Dendritic cell treated with granulocyte-macrophage colony-stimulating factor and Interleukin-4, amounts not matched to agents 40 ng/mL and 50 ng/mL, for 4 days (primary cell): ENCODE measurements at regions not wholly inside any gene's neighbourhood (a gene's known extent, or its start where the extent isn't known, plus 50 kb on each side); places are given as distances from the start of the nearest gene placed in this dataset.

ENCODE experiments used
- H3K27ac Mint-ChIP-seq: one replicate; pipeline ENCODE4 v1.8.0; 2022; ENCODE audit warnings: mild to moderate bottlenecking, mixed read lengths
- H3K27me3 Mint-ChIP-seq: one replicate; pipeline ENCODE4 v1.8.0; 2022; ENCODE audit warnings: mild to moderate bottlenecking, mixed read lengths
- H3K36me3 Mint-ChIP-seq: one replicate; pipeline ENCODE4 v1.8.0; 2022; ENCODE audit warnings: low read depth, mixed read lengths
- H3K4me1 Mint-ChIP-seq: one replicate; pipeline ENCODE4 v1.8.0; 2022; ENCODE audit warnings: low read depth, mixed read lengths
- H3K4me3 Mint-ChIP-seq: one replicate; pipeline ENCODE4 v1.8.0; 2022; ENCODE audit warnings: mild to moderate bottlenecking, moderate library complexity, mixed read lengths
- H3K9me3 Mint-ChIP-seq: one replicate; pipeline ENCODE4 v1.8.0; 2022; ENCODE audit warnings: mixed read lengths
- intact Hi-C: fragments of 100-400 bp; cut with micrococcal nuclease; formaldehyde crosslinking; loops from one replicate; pipeline ENCODE4 v1.15.0; 2022

GRCh38 chr10:78768041-78768835 lies 300.5 kb upstream of the ZMIZ1 start:
- Mint-ChIP-seq H3K36me3 (no peaks in the 10 kb centered on the region), H3K27me3 (peaks cover 13% of the 10 kb centered on the region), H3K27ac (no peak overlapping the region), H3K4me3 (no peak overlapping the region), H3K9me3 (no peaks in the 10 kb centered on the region), H3K4me1 (peaks cover 51% of the 10 kb centered on the region)
- intact Hi-C loops = no loop called here

- Mint-ChIP-seq H3K9me3 (no peaks in the 10 kb centered on the region), H3K27me3 (peaks cover 13% of the 10 kb centered on the region), H3K36me3 (no peaks in the 10 kb centered on the region), H3K4me3 (no peak overlapping the region), H3K27ac (no peak overlapping the region), H3K4me1 (peaks cover 44% of the 10 kb centered on the region)
- intact Hi-C loops = no loop called here
Measured at GRCh38 chr10:78768876-78769275, 299.9 kb upstream of the ZMIZ1 start.

GRCh38 chr10:78769526-78769925 lies 299.2 kb upstream of the ZMIZ1 start:
- Mint-ChIP-seq H3K36me3 (no peaks in the 10 kb centered on the region), H3K4me1 (peaks cover 38% of the 10 kb centered on the region), H3K27me3 (peaks cover 15% of the 10 kb centered on the region), H3K4me3 (no peak overlapping the region), H3K9me3 (no peaks in the 10 kb centered on the region), H3K27ac (no peak overlapping the region)
- intact Hi-C loops = no loop called here

DNA sequence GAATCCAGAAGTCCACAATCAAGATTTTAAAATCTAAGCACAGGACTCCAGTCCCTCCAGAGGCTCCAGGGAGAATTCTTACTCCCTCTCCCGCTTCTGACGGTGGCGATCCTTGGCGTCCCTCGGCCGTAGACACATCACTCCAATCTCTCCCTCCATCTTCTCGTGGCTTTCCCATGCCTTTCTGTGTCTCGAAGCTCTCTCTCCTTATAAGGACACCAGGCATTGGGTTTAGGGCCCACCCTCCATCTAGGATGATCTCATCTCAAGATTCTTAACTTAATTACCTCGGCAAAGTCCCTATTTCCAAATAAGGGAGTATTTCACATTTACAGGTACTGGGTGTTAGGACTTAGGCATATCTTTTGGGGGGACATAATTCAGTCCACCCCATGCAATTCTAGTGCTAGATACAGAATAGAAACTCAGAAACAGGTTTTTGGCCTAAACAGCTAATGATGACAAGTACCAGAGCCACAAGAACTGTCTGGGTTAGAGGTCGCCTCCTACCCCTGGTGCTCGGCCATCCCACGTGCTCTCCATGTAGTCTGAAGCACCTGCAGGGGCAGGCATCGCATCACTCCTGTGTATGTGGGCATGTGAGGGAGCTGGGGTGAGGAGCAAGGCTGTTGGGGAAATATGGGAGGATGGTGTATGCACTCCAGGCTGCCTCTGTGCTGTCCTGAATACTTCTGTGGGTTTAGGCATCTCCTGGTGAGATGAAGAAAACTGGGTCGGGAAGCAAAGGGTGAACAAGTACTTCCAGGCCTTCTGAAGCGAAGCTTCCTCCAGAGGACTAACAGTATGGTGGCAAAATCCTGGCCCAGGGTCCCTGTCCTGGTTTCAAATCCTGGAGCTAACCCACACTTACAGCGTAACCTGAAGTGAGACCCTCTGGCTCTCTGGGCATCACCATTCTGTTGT lies 298.3 kb upstream of the ZMIZ1 start:
- no peaks in the 10 kb centered on the region for H3K36me3 Mint-ChIP-seq
- intact Hi-C loops = no loop called here
- no peaks in the 10 kb centered on the region for H3K9me3 Mint-ChIP-seq
- H3K4me3 Mint-ChIP-seq = no peak overlapping the region
- H3K4me1 Mint-ChIP-seq = peaks cover 29% of the 10 kb centered on the region
- peaks cover 15% of the 10 kb centered on the region for H3K27me3 Mint-ChIP-seq
- H3K27ac Mint-ChIP-seq = no peak overlapping the region

- intact Hi-C loops = no loop called here
- Mint-ChIP-seq H3K4me3 (no peak overlapping the region), H3K36me3 (no peaks in the 10 kb centered on the region), H3K27me3 (peaks cover 15% of the 10 kb centered on the region), H3K27ac (no peak overlapping the region), H3K9me3 (no peaks in the 10 kb centered on the region), H3K4me1 (peaks cover 22% of the 10 kb centered on the region)
Measured at GRCh38 chr10:78771260-78771659, 297.5 kb upstream of the ZMIZ1 start.

DNA sequence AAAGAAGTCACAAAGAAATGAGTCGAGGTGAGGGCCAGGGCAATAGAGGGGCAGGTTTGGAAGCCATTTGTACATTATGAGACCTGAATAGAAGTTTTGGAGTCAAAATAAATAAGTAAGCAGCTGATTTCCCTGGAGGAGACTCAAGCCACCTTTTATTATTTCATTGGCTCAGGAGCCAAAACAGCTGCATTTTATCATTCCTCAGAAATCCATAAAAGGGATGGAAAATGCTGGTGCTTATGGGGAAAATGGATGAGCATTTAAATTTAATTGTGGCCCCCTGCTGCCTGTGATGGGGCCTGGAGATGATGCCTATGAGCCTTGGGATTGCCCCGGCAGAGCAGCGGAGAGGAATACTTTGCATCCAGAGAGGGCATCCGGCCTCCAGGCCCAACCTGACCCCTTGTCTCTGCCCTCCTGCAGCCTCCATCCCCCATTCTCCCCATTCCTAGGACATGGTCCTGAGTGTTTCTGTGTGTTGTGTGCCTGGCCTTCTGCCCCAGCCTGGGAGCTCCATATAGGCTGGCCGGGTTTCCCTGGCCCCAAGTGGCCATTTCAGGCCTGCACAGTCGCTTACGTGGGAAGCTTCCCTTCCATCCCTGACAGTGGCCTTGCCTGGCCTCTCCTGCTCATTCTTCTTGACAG lies 296.8 kb upstream of the ZMIZ1 start:
- intact Hi-C loops = no loop called here
- no peak overlapping the region for H3K27ac Mint-ChIP-seq
- H3K4me3 Mint-ChIP-seq = no peak overlapping the region
- peaks cover 16% of the 10 kb centered on the region for H3K27me3 Mint-ChIP-seq
- H3K9me3 Mint-ChIP-seq = no peaks in the 10 kb centered on the region
- H3K36me3 Mint-ChIP-seq = no peaks in the 10 kb centered on the region
- peaks cover 28% of the 10 kb centered on the region for H3K4me1 Mint-ChIP-seq

GRCh38 chr10:78772486-78772885 lies 296.3 kb upstream of the ZMIZ1 start:
- intact Hi-C loops = no loop called here
- H3K27me3 Mint-ChIP-seq = peaks cover 21% of the 10 kb centered on the region
- no peaks in the 10 kb centered on the region for H3K9me3 Mint-ChIP-seq
- peaks cover 33% of the 10 kb centered on the region for H3K4me1 Mint-ChIP-seq
- H3K4me3 Mint-ChIP-seq = no peak overlapping the region
- H3K36me3 Mint-ChIP-seq = no peaks in the 10 kb centered on the region
- H3K27ac Mint-ChIP-seq = no peak overlapping the region

GRCh38 chr10:78772986-78773530 lies 295.7 kb upstream of the ZMIZ1 start:
- H3K36me3 Mint-ChIP-seq = no peaks in the 10 kb centered on the region
- intact Hi-C loops = no loop called here
- no peaks in the 10 kb centered on the region for H3K9me3 Mint-ChIP-seq
- peaks cover 26% of the 10 kb centered on the region for H3K27me3 Mint-ChIP-seq
- no peak overlapping the region for H3K4me3 Mint-ChIP-seq
- H3K27ac Mint-ChIP-seq = no peak overlapping the region
- peaks cover 31% of the 10 kb centered on the region for H3K4me1 Mint-ChIP-seq

DNA sequence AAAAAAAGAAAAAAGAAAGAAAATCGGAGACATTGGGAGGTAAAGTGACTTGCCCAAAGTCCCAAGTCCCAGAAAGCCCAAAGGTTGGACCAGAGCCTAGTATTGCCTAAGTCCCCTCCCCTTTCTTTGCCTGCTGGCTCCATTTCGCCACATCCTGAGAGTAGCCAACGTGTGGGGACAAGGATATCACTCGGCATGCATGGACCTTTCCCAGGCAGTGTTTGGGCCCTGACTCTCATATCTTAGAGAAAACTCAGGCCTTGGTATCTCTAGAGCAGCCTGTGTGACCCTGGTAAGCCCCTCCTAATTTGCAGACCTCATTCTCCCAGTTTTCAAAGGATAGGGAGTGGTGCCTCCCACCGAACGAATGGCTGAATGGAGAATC lies 294.2 kb upstream of the ZMIZ1 start:
- intact Hi-C loops = no loop called here

DNA sequence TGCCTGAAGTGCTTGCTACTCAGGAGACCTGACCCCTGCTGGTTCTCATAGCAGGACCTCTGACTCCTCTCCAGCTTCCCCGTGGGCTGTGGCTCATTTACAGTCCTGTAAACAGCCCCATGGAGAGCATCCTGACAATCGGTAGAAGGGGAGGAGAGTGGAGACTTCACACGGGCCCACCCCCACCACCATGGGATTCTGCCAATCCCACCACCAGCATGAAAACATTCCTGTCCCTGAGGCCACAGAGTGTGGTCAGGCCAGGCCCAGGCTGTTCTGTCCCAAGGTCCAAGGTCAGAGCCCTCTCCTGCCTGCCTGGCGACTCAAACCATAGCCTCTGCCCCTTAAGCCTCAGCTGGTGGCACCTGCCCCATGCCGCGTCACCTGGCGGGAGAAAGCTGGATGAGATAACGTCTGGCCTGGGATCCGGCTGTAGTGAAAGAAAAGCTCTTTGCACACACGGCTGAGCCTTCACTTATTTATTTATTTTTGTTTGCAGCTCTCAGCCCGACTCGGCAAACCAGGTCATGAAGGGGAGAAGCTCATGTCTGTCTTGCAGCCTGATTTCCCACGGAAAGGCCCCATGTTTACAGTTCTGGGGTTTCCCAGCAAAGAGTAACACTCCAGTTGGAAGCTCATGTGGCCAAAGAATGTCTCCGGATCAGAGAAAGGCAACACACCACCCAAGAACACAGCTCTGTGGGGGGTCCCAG lies 293.6 kb upstream of the ZMIZ1 start:
- Mint-ChIP-seq H3K4me1 (peaks cover 14% of the 10 kb centered on the region), H3K27ac (no peak overlapping the region), H3K36me3 (no peaks in the 10 kb centered on the region), H3K4me3 (no peak overlapping the region), H3K27me3 (peaks cover 32% of the 10 kb centered on the region), H3K9me3 (no peaks in the 10 kb centered on the region)
- intact Hi-C loops = no loop called here

More for the DNA sequence above, 294.2 kb upstream of the ZMIZ1 start:
- Mint-ChIP-seq H3K4me3 (no peak overlapping the region), H3K27me3 (peaks cover 32% of the 10 kb centered on the region), H3K9me3 (no peaks in the 10 kb centered on the region), H3K27ac (no peak overlapping the region), H3K36me3 (no peaks in the 10 kb centered on the region), H3K4me1 (peaks cover 16% of the 10 kb centered on the region)

DNA sequence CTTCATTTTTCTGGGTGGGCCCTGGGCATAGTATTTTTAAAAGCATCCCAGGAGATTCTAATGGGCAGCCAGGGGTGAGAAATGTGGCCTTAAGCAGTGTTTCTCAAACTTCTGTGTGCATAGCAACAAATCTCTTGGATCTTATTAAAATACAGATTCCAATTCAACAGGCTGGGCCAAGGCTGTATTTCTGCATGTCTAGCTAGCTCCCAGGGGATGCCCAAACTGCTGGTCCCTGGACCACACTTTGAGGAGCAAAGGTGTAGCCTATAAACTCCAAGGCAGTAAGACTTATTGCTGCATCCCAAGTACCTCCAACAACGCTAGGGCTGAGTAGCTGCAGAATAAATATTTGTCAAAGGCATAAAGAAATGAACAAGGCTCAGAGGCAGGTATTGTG lies 292.9 kb upstream of the ZMIZ1 start:
- H3K4me1 Mint-ChIP-seq = peaks cover 14% of the 10 kb centered on the region
- no peak overlapping the region for H3K27ac Mint-ChIP-seq

DNA sequence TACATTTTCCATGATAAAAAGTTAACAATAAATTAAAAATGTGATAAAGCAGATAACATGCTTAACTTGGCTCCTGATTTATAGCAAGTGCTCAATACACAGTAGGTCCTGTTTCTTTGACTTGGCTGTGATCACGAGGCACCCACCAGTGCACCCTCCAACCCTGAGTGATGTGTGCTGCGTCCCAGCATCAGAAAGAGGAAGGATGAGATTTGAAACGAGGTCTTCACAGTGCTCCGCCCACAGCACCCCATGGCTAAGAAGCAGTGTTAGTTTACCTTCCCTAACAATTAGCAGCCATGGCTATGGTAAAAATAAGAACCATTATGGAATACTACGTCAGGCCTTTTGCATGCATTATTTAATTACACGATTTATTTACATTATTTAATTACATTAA lies 292.0 kb upstream of the ZMIZ1 start:
- Mint-ChIP-seq H3K9me3 (no peaks in the 10 kb centered on the region), H3K36me3 (no peaks in the 10 kb centered on the region), H3K27ac (no peak overlapping the region), H3K27me3 (peaks cover 33% of the 10 kb centered on the region), H3K4me3 (no peak overlapping the region), H3K4me1 (peaks cover 14% of the 10 kb centered on the region)
- intact Hi-C loops = no loop called here

More for the DNA sequence above, 292.9 kb upstream of the ZMIZ1 start:
- Mint-ChIP-seq H3K27me3 (peaks cover 32% of the 10 kb centered on the region), H3K4me3 (no peak overlapping the region), H3K36me3 (no peaks in the 10 kb centered on the region), H3K9me3 (no peaks in the 10 kb centered on the region)
- intact Hi-C loops = no loop called here

- peaks cover 33% of the 10 kb centered on the region for H3K27me3 Mint-ChIP-seq
- intact Hi-C loops = no loop called here
- H3K36me3 Mint-ChIP-seq = no peaks in the 10 kb centered on the region
- H3K27ac Mint-ChIP-seq = no peak overlapping the region
- H3K4me3 Mint-ChIP-seq = no peak overlapping the region
- H3K9me3 Mint-ChIP-seq = no peaks in the 10 kb centered on the region
- peaks cover 16% of the 10 kb centered on the region for H3K4me1 Mint-ChIP-seq
Measured at GRCh38 chr10:78777466-78777865, 291.3 kb upstream of the ZMIZ1 start.
